MV-4-11 (cell line): ENCODE measurements at regions not wholly inside any gene's neighbourhood (a gene's known extent, or its start where the extent isn't known, plus 50 kb on each side); places are given as distances from the start of the nearest gene placed in this dataset.
"Not testable (repeated sequence)": the region's sequence is repeated elsewhere in the genome, so short reads cannot be mapped to it uniquely, and the experiment has no call there.

Experiments
- DNase-seq: peaks from one replicate; lab custom pipeline; 2025; lab: John Stamatoyannopoulos, UW

- no peak for DNase-seq
Observed at GRCh38 chr7:118938845-118939244, 714.3 kb downstream of the ANKRD7 start.

GRCh38 chr7:118944271-118944670, 719.8 kb downstream of the ANKRD7 start:
- no peak for DNase-seq

DNA sequence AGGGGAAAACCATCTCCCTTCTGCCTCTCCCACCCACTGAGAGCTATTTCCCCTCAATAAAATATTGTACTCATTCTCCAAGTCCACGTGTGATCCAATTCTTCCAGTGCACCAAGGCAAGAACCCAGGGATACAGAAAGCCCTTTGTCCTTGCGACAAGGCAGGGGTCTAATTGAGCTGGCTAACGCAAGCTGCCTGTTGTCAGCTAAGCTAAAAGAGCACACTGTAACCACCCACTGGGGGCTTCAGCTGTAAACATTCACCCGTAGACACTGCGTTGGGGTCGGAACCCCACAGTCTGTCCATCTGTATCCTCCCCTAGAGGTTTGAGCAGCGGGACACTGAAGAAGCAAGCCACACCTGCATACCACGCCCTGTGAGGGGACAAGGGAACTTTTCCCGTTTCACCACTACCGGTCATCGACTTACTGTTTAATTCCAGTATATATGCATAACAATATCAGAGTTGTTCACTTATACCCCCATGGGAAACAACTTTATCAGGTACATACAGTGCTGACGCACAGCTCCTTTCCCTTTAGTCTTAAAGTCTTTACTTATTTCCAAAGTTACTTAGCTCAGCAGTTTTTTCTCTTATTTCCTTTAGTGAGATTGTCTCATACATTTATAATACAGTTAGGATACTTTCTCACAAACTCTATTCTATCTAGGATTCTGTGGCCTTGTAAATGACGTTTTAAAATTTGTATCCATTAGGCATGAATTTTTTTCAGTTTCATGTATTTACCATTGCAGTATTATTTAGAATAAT, 721.6 kb downstream of the ANKRD7 start:
- DNase-seq = no peak

DNA sequence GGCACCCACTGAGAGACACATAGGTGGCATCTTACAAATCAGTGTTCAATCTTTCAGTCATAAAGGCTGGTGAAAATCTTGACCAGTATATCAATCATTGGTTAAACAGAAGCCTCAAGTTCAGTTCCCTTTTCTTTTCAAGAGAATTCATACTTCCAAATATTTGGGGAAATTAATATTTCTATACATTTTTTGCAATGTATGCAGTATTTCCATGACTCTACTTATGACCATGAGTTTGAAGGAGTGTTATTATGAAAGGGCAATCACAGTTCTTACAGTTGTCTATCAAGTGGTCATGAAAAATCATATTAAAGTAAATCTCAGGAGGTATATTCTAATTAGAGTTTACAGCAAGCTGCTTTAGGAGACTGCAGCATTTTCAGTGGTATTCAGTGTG, 724.0 kb downstream of the ANKRD7 start:
- no peak for DNase-seq

DNA sequence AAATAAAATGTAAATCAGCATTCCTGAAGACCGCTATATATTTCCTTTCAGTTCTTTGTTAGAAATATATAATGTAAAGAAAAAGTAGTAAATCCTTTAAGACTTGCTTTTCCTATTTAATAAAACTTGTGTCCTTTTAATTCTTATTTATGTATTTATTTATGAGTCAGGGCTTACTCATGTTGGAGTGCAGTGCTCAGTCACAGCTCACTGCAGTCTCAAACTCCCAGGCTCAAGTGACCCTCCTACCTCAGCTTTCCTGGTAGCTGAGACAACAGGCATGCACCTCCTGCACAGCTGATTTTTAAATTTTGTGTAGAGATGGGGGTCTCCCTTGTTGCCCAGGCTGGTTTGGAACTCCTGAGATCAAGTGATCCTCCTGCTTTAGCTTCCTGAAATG, 724.5 kb downstream of the ANKRD7 start:
- DNase-seq = no peak

DNA sequence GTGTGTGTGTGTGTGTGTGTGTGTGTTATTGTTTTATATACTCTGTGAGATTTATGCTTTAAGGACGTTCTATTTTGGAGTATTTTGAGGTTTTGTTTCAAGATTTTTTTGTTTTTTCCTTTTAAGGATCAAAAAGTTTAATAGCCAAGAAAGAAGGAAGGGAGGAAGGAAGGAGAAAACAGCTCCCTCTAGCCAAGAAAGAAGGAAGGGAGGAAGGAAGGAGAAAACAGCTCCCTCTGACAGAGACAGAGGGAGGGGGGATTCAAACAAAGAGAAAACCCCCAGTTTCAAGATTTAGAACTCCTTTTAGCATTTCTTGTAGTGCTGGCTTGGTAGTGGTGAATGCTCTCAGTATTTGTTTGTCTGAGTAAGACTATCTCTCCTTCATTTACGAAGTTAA, 731.8 kb downstream of the ANKRD7 start:
- not testable (repeated sequence) for DNase-seq

- no peak for DNase-seq
Observed at GRCh38 chr7:118969370-118969769, 744.9 kb downstream of the ANKRD7 start.

DNA sequence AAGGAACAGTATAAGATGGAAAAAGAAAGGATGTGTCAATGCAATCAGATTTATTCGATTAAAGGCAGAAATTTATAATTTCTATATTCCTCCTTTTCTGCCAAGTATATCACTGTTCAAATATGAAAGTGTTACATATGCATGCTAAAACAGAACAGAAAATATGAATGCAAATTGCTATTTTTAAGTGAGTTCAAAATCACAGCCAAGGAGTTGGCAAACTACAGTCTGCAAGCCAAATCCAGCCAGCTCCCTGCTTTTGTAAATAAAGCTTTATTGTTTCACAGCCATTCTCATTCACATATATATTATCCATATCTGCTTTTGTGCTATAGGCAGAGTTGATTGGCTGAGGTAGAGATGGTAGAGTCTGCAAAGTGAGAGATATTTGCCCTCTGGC, 747.2 kb downstream of the ANKRD7 start:
- DNase-seq = no peak

GRCh38 chr7:118974836-118975235, 750.3 kb downstream of the ANKRD7 start:
- DNase-seq = no peak

- DNase-seq = no peak
Observed at GRCh38 chr7:118995350-118995749, 770.8 kb downstream of the ANKRD7 start.

DNA sequence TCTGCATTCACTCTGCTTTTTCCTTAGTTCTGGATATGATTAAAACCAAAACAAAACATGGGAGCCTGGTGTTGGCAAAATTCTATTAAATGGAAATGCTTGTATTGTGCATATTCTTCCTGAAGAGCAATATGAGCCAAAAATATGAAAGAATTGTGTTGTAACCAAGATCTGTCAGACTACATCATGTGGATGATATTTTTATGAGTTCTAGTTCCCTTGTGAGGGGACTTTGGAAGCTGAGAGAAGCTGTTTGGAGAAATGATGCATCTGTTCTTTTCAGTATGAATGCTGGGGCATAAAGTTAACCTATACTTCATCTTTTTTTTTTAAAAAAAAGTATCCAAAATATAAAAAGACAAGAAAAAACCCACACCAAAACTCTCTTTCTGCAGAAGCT, 782.7 kb downstream of the ANKRD7 start:
- DNase-seq = no peak

DNA sequence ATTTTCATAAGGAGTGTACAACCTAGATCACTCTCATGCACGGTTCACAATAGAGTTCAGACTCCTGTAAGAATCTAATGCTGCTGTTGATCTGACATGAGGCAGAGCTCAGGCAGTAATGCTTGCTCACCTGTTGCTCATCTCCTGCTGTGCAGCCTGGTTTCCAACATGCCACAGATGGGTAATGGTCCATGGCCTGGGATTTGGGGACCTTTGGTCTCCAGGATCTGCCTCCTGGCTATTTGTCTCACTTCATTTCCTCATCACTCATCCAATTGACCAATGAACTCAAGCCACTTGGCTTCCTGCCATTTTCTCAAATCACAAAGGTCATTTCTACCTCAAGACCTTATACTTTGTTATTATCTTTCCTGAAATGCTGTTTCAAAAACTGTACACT, 786.1 kb downstream of the ANKRD7 start:
- no peak for DNase-seq

- no peak for DNase-seq
Observed at GRCh38 chr7:119026391-119026790, 801.9 kb downstream of the ANKRD7 start.

GRCh38 chr7:119028736-119029135, 804.2 kb downstream of the ANKRD7 start:
- DNase-seq = no peak

DNA sequence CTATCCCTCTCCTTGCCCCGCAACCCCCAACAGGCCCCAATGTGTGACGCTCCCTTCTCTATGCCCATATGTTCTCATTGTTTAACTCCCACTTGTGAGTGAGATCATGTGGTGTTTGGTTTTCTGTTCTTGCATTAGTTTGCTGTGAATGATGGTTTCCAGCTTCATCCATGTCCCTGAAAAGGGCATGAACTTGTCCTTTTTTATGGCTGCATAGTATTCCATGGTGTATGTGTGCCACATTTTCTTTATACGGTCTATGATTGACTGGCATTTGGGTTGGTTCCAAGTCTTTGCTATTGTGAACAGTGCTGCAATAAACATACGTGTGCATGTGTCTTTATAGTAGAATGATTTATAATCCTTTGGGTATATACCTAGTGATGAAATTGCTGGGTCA, 807.6 kb downstream of the ANKRD7 start:
- DNase-seq = not testable (repeated sequence)

- no peak for DNase-seq
Observed at GRCh38 chr7:119033641-119034040, 809.1 kb downstream of the ANKRD7 start.

DNA sequence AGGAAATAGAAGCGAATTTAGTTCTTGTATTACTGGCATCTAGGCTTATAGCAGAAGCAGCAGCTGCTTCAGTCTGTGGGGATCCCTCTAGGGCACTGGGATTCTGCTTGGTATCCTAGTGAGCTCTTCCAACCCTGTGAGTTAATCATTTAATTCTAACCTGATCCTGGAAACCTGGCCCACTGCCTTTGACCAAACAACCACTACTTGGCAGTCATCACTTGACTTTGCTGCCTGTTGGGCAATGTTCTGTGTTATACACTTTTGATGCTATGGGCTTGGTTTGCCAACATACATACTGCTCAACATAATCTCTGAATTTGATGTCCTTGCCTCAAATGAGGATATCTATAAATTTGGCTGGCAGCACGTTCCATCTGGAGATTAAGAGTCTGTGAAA, 813.4 kb downstream of the ANKRD7 start:
- DNase-seq = no peak

DNA sequence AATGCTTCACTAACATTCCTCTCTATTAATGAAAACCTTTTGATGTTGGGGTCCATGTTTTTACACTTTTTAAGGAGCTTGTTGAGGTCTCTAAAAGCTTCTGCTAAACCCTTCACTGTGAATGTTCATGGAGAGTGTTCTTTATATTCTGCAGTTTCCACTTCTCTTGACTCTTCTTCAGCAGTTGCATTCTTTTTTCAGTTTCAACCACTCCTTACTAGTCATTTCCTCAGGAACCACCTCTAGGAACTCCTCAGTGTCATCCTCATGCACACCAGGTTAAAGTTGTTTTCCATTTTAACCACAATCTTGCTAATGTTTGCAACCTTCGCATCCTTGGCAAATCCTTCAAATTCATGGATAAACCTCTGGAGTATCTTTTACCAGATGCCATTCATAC, 821.6 kb downstream of the ANKRD7 start:
- peak; percentile 20 for DNase-seq

GRCh38 chr7:119065966-119066365, 841.5 kb downstream of the ANKRD7 start:
- no peak for DNase-seq

DNA sequence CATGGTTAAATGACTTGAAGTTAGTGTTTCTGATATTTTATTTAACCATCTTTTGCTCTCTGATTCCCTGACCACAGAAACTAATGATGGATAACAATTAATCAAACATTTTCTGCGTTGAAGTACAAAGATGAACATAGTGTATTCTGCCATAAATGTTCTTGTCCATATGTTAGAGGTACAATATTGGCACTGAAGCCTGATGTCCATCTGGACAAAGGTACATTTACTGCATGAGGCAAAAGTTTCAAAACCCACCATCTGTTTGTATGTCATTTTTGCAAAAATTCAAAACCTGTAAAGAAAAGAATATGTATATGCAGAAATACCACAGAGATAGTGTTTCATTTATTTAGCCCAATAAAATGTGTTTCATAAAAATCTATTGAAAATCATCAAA, 861.5 kb downstream of the ANKRD7 start:
- no peak for DNase-seq

DNA sequence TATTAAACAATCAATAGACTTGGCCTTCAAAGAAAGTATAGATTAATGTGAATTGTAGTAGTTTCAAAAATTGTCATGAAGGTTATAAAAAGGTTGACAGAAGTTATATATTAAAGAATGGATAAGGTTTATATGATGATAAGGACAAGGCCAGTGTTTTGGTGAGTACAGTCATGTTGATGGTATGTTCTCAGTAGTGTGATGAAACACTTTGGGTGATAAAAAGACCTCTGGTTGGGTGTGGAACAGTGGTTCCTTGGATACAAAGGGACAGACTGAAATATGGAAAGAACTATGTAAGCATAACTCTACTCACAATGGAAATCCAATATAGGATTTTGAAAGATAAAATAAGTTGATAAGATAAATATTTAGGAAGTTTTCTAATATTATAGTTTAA, 866.3 kb downstream of the ANKRD7 start:
- DNase-seq = no peak

GRCh38 chr7:119096683-119097082, 872.2 kb downstream of the ANKRD7 start:
- no peak for DNase-seq

DNA sequence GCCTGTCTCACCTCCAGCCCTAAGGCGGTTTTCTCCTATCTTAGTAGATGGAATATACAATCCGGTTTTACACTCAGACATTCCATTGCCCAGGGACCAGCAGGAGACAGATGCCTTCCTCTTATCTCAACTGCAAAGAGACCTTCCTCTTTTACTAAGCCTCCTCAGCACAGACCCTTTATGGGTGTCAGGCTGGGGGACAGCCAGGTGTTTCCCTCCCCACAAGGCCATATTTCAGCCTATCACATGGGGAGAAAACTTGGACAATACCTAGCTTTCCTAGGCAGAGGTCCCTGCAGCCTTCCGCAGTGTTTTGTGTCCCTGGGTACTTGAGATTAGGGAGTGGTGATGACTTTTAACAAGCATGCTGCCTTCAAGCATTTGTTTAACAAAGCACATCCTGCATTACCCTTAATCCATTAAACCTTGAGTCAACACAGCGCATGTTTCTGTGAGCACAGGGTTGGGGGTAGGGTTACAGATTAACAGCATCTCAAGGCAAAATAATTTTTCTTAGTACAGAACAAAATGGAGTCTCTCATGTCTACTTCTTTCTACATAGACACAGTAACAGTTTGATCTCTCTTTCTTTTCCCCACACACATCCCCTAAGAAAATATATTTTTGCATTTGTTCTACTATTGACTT, 876.2 kb downstream of the ANKRD7 start:
- not testable (repeated sequence) for DNase-seq

DNA sequence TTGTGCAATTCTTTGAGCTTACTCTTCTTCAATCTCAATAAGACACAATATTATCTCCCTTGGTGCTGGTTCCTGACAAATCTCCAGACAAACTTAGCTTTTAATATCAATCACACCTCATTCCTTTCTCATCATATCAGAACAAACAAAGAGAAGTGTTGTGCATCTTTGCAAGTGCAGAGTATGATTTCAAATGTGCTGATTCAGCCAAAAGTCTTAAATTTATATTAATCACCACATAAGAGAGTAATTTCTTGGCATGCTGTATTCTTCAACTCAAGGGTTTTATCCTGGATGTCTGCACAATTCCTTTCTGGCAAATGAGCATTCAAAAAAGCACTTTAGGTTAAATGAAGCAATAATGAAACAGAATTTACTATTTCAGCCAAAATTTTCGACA, 877.8 kb downstream of the ANKRD7 start:
- DNase-seq = no peak
